NCI-H82 treated with DMSO at 0.1 percent for 48 hours (cell line): ENCODE measurements at regions not wholly inside any gene's neighbourhood (a gene's known extent, or its start where the extent isn't known, plus 50 kb on each side); places are given as distances from the start of the nearest gene placed in this dataset.

Experiments used
- DNase-seq: peaks from one replicate; lab custom pipeline; 2025; ENCODE audit not compliant: unreplicated experiment; lab: John Stamatoyannopoulos, UW

- DNase-seq = no peak
These were observed 143.4 kb downstream of the DHX35 start for GRCh38 chr20:39105551-39105950.

DNA sequence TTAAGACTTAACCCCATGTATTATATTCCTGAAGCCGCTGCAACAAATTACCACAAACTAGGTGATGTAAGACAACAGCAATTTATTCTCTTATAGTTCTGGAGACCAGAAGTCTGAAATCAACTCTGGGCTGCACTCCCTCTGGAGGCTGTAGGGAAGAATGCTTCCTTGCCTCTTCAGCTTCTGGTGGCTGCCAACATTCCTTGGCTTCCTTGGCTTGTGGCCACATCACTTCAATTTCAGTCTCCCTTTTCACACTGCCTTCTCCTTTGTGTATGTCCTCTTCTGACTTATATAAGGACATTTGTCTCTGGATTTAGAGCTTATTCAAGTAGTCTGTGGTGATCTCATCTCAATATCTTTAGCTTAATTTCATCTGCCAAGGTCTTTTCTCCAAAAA is 141.6 kb downstream of the DHX35 start:
- no peak for DNase-seq

GRCh38 chr20:39103305-39103704 is 141.2 kb downstream of the DHX35 start:
- DNase-seq = no peak

DNA sequence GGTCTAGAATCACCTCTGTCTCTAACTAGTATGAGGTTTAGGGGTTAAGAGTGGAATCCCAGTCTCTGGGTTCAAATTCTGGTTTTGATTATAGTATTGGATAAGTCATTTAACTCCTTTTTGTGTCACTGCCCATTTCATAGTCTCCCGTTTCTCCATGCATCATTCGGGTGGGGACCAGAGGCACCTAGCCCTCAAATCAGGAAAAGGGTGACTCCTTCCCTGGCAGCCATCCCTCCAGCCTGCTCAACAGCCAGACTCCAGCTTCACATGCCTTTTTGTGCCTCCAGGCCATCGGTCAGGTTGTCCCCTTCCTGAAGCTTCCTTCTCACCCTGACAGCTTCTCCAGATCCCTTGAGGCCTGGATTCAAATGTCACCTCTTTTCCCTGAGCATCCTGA is 139.8 kb downstream of the DHX35 start:
- no peak for DNase-seq

- DNase-seq = no peak
These were observed 138.5 kb downstream of the DHX35 start for GRCh38 chr20:39100691-39101090.

DNA sequence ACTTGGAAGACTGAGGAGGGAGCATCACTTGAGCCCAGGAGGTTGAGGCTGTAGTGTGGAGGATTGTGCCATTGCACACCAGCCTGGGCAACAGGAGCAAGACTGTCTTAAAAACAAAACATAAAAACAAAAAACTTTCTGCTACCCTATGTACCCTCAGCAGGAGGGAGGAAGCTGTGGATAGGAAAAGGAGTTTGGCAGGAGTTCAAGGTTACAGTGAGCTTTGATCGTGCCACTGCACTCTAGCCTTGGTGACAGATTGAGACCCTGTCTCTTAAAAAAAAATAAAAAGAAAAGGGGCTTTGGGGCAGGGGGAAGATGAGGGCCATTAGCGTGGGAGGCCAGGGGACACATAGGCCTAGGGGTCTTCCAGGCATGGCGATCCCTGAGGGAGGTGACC is 135.7 kb downstream of the DHX35 start:
- no peak for DNase-seq

DNA sequence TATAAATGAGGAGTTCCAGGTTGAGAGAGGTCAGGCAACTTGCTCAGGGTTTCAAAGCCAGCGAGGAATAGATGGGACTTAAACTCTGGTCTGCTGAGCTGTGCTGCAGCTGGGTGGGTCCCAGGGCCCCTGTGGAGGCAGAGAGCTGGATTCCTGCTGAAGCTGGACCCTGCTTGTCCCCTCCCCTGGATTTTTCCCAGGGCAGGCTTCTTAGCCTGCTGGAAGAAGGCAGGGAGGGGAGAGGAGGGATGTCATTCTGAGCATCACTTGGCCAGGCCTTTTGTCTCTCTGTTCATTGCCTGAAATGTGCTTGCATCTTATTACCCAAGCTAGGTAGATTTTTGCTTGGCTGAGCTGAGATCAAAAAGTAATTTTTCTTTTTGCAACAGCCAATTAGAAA is 133.7 kb downstream of the DHX35 start:
- DNase-seq = no peak

- peak; percentile 65 for DNase-seq
These were observed 132.2 kb downstream of the DHX35 start for GRCh38 chr20:39094391-39094790.

- peak; percentile 51 for DNase-seq
These were observed 130.7 kb downstream of the DHX35 start for GRCh38 chr20:39092733-39093410.

DNA sequence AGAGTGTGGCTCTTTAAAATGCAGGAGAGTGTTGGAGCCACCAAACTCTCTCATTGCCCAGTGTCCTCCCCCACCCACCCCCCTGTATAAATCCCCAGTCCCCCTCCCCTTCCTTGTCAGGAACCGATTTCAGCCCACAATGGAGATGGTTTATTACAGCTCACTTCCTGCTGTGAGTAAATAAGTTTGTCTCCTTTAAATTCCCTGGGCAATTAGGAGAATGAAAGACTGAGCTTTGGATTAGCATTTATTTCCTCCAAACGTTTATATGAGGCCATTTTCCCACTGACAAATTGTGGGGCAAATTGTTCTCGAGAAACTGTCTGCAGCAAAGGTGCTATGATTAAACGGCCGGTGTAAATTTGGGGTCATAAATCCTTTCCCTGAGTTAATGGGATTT is 128.8 kb downstream of the DHX35 start:
- peak; percentile 15 for DNase-seq

GRCh38 chr20:39089797-39090196 is 127.7 kb downstream of the DHX35 start:
- DNase-seq = no peak
